SK-N-SH treated with all-trans-retinoic acid at 6 μM for 48 hours (cell line): ENCODE measurements at regions not wholly inside any gene's neighbourhood (a gene's known extent, or its start where the extent isn't known, plus 50 kb on each side); places are given as distances from the start of the nearest gene placed in this dataset.

Experiments used
- ATAC-seq: fragments of 200-7000 bp; cut with Tn5 transposase; 3 replicates; pipeline ENCODE4 v1.9.1; 2020; ENCODE audit warnings: mild to moderate bottlenecking, moderate library complexity
- ARNTL ChIP-seq: fragments of 450-650 bp; formaldehyde crosslinking; IDR thresholded peaks from 2 replicates; pipeline ENCODE4 v1.5.0; 2020; ENCODE audit warnings: low read depth, mild to moderate bottlenecking, moderate library complexity, borderline replicate concordance
- BACH2 ChIP-seq: fragments of 250-450 bp; sonication (Bioruptor Pico); IDR thresholded peaks from 2 replicates; pipeline ENCODE4 v1.9.0; 2021; ENCODE audit warnings: mild to moderate bottlenecking, borderline replicate concordance
- CREB5 ChIP-seq: fragments of 250-450 bp; sonication (Bioruptor Pico); IDR thresholded peaks from 2 replicates; pipeline ENCODE4 v1.5.1; 2020; ENCODE audit warnings: low read depth, mild to moderate bottlenecking, moderate library complexity
- CSDC2 ChIP-seq: fragments of 250-450 bp; sonication (Bioruptor Pico); IDR thresholded peaks from 2 replicates; pipeline ENCODE4 v1.5.0; 2020; ENCODE audit warnings: mild to moderate bottlenecking, moderate library complexity
- CSRNP3 ChIP-seq: fragments of 250-450 bp; sonication (Bioruptor Pico); IDR thresholded peaks from 2 replicates; pipeline ENCODE4 v1.5.1; 2021; ENCODE audit warnings: mild to moderate bottlenecking, moderate library complexity
- ESRRG ChIP-seq: fragments of 250-450 bp; sonication (Bioruptor Pico); IDR thresholded peaks from 2 replicates; pipeline ENCODE4 v1.6.1; 2021; ENCODE audit warnings: mild to moderate bottlenecking
- GLIS3 ChIP-seq: fragments of 250-450 bp; sonication (Bioruptor Pico); IDR thresholded peaks from 2 replicates; pipeline ENCODE4 v1.5.0; 2020; ENCODE audit warnings: mild to moderate bottlenecking, moderate library complexity
- ISL1 ChIP-seq: fragments of 250-450 bp; sonication (Bioruptor Pico); IDR thresholded peaks from 2 replicates; pipeline ENCODE4 v2.1.2; 2022; ENCODE audit warnings: mild to moderate bottlenecking, moderate library complexity
- POU6F1 ChIP-seq: fragments of 250-450 bp; sonication (Bioruptor Pico); IDR thresholded peaks from 2 replicates; pipeline ENCODE4 v1.8.0; 2021; ENCODE audit warnings: low read depth, mild to moderate bottlenecking, moderate library complexity, borderline replicate concordance
- SNAI2 ChIP-seq: fragments of 250-450 bp; sonication (Bioruptor Pico); IDR thresholded peaks from 2 replicates; pipeline ENCODE4 v1.5.0; 2020; ENCODE audit warnings: mild to moderate bottlenecking, moderate library complexity
- TOX ChIP-seq: fragments of 250-450 bp; sonication (Bioruptor Pico); IDR thresholded peaks from 2 replicates; pipeline ENCODE4 v1.8.0; 2021; ENCODE audit warnings: mild to moderate bottlenecking, moderate library complexity, borderline replicate concordance
- TSHZ2 ChIP-seq: fragments of 250-450 bp; sonication (Bioruptor Pico); IDR thresholded peaks from 2 replicates; pipeline ENCODE4 v1.5.0; 2020; ENCODE audit warnings: mild to moderate bottlenecking, moderate library complexity
- ZC3H10 ChIP-seq: fragments of 250-450 bp; sonication (Bioruptor Pico); IDR thresholded peaks from 2 replicates; pipeline ENCODE4 v1.5.1; 2021; ENCODE audit warnings: mild to moderate bottlenecking, moderate library complexity
- ZFP30 ChIP-seq: fragments of 450-650 bp; formaldehyde crosslinking; IDR thresholded peaks from 2 replicates; pipeline ENCODE4 v1.5.0; 2022; ENCODE audit warnings: mild to moderate bottlenecking, moderate library complexity
- ZNF70 ChIP-seq: fragments of 450-650 bp; formaldehyde crosslinking; IDR thresholded peaks from 2 replicates; pipeline ENCODE4 v1.5.0; 2020; ENCODE audit warnings: mild to moderate bottlenecking, moderate library complexity

GRCh38 chr2:39519886-39520285 is 82.8 kb upstream of the MAP4K3 start:
- ATAC-seq, result no peak
- TF ChIP-seq ZFP30 (CRISPR knock-in tag) (no peak), TSHZ2 (CRISPR knock-in tag) (no peak), POU6F1 (no peak), ZNF70 (CRISPR knock-in tag) (no peak), GLIS3 (CRISPR knock-in tag) (no peak), CSRNP3 (CRISPR knock-in tag) (no peak), TOX (CRISPR knock-in tag) (no peak), CSDC2 (CRISPR knock-in tag) (no peak)

GRCh38 chr2:39521876-39522517 is 84.9 kb upstream of the MAP4K3 start:
- ATAC-seq, result no peak

More at GRCh38 chr2:39521876-39522517, 84.9 kb upstream of the MAP4K3 start:
- TF ChIP-seq TOX (CRISPR knock-in tag) (no peak), CSDC2 (CRISPR knock-in tag) (no peak), GLIS3 (CRISPR knock-in tag) (no peak), SNAI2 (CRISPR knock-in tag) (no peak), ESRRG (CRISPR knock-in tag) (no peak), TSHZ2 (CRISPR knock-in tag) (no peak), CREB5 (no peak), ZNF70 (CRISPR knock-in tag) (no peak), ISL1 (CRISPR knock-in tag) (no peak), BACH2 (no peak), POU6F1 (no peak), ARNTL (CRISPR knock-in tag) (no peak), ZC3H10 (no peak), ZFP30 (CRISPR knock-in tag) (no peak)
